Liver (tissue), 2 donors: ENCODE measurements at regions not wholly inside any gene's neighbourhood (a gene's known extent, or its start where the extent isn't known, plus 50 kb on each side); places are given as distances from the start of the nearest gene placed in this dataset.

ENCODE experiments used
- YY1 ChIP-seq: IDR thresholded peaks from 2 replicates; pipeline ENCODE4 v1.6.1; 2016; ENCODE audit warnings: antibody characterized with exemption, mild to moderate bottlenecking
- TF ChIP-seq, protein P1 (sequence below): fragments of 150-350 bp; IDR thresholded peaks from 2 replicates; pipeline ENCODE4 v1.5.1; 2017; ENCODE audit warnings: improper control_type of control experiment, low read depth, low read length; ENCODE audit not compliant: missing input control
- TF ChIP-seq, protein P2 (sequence below): IDR thresholded peaks from 2 replicates; pipeline ENCODE4 v1.6.1; 2016; ENCODE audit warnings: antibody characterized with exemption, mild to moderate bottlenecking
- donor health status: healthy.

DNA sequence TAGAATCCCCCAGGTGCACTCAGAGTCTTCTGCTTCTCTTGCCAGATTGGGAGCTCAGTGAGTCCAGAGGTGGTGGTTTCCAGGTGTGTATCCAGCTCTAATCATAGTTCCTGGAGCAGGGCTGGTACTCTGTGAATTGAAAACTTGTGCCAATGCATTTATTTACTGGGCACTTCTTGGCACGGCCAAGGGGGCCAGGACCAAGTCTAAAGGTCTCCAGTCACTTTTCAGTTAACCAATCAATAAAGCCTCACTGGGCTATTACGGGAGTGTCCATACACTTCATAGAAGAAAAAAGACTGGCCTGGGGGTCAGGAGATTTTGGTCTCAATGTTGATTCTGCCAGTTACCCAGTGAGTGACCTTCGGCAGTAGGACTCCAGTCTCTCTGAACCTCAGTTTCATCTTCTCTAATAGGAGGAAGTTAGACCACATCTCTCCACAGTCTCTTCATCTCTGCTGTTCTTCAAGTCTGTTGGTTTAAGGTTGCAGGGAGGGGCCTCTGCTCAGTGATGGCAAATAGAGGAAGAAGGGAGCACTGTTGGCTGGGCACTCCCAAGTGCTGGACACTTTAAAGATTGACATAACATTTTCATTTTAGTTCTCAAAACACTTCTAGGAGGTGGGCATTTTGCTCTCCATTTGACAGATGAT lies 188.5 kb upstream of the E2F8 start:
- TF ChIP-seq, protein P1, sequence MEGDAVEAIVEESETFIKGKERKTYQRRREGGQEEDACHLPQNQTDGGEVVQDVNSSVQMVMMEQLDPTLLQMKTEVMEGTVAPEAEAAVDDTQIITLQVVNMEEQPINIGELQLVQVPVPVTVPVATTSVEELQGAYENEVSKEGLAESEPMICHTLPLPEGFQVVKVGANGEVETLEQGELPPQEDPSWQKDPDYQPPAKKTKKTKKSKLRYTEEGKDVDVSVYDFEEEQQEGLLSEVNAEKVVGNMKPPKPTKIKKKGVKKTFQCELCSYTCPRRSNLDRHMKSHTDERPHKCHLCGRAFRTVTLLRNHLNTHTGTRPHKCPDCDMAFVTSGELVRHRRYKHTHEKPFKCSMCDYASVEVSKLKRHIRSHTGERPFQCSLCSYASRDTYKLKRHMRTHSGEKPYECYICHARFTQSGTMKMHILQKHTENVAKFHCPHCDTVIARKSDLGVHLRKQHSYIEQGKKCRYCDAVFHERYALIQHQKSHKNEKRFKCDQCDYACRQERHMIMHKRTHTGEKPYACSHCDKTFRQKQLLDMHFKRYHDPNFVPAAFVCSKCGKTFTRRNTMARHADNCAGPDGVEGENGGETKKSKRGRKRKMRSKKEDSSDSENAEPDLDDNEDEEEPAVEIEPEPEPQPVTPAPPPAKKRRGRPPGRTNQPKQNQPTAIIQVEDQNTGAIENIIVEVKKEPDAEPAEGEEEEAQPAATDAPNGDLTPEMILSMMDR: no peak
- peak; percentile 80 for TF ChIP-seq YY1
- TF ChIP-seq, protein P2, sequence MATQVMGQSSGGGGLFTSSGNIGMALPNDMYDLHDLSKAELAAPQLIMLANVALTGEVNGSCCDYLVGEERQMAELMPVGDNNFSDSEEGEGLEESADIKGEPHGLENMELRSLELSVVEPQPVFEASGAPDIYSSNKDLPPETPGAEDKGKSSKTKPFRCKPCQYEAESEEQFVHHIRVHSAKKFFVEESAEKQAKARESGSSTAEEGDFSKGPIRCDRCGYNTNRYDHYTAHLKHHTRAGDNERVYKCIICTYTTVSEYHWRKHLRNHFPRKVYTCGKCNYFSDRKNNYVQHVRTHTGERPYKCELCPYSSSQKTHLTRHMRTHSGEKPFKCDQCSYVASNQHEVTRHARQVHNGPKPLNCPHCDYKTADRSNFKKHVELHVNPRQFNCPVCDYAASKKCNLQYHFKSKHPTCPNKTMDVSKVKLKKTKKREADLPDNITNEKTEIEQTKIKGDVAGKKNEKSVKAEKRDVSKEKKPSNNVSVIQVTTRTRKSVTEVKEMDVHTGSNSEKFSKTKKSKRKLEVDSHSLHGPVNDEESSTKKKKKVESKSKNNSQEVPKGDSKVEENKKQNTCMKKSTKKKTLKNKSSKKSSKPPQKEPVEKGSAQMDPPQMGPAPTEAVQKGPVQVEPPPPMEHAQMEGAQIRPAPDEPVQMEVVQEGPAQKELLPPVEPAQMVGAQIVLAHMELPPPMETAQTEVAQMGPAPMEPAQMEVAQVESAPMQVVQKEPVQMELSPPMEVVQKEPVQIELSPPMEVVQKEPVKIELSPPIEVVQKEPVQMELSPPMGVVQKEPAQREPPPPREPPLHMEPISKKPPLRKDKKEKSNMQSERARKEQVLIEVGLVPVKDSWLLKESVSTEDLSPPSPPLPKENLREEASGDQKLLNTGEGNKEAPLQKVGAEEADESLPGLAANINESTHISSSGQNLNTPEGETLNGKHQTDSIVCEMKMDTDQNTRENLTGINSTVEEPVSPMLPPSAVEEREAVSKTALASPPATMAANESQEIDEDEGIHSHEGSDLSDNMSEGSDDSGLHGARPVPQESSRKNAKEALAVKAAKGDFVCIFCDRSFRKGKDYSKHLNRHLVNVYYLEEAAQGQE: peak; percentile 50
